ENCODE measurements at regions not wholly inside any gene's neighbourhood (a gene's known extent, or its start where the extent isn't known, plus 50 kb on each side); places are given as distances from the start of the nearest gene placed in this dataset.

DNA sequence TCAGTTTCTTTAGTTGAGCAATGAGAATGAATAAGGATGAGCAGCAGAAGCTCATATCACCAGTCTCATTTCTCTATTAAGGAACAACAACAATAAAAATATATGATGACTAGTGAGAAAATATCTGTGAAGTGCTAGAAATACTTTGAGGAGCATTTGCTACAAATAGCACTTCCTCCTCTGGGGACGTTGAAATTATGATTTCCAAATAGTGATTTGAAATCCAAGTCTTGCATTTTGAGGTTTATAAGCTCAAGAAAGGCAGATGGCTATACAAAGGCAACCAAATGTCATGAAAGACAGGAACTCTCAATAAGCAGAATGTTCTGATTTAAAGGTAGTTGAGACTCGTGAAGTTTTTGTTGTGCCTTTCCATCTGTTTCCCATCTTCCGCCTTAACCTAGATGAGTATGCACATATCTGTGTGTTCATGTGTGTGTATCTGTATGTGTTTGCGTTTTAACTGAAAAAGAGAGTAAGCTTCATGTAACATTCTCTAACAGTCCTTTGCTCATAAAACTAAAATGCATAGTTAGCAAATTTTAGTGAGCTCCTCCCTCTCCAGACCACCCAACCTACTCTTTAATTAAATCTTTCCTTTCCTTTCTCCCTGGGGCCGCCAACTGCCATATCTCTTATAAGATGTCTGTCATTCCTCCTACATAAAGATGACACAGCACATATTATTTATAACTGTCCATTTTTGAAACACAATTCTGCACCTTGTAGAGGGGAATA lies 222.6 kb upstream of the RASGEF1B start:
- H3K9me3 Mint-ChIP-seq (ENCODE audit: low read depth) = no peaks in the 10 kb centered on the region
- no peaks in the 10 kb centered on the region for H3K36me3 Mint-ChIP-seq (ENCODE audit: low read depth)
- ChIA-PET POLR2A (no interaction called here), CTCF (no interaction called here)
- ATAC-seq = no peak
- intact Hi-C loops (cut with DNase I, micrococcal nuclease) = no loop called here
- H3K27ac Mint-ChIP-seq = no peak overlapping the region
- H3K27me3 Mint-ChIP-seq = peaks cover 3% of the 10 kb centered on the region
- no peak overlapping the region for H3K4me3 Mint-ChIP-seq
- H3K4me1 Mint-ChIP-seq = no peaks in the 10 kb centered on the region
- no peak for DNase-seq

- ChIA-PET POLR2A (no interaction called here), CTCF (no interaction called here)
- no peaks in the 10 kb centered on the region for H3K4me1 Mint-ChIP-seq
- ATAC-seq = no peak
- no peak overlapping the region for H3K27ac Mint-ChIP-seq
- DNase-seq = no peak
- no peak overlapping the region for H3K4me3 Mint-ChIP-seq
- intact Hi-C loops (cut with DNase I, micrococcal nuclease) = no loop called here
- peaks cover 3% of the 10 kb centered on the region for H3K27me3 Mint-ChIP-seq
- no peaks in the 10 kb centered on the region for H3K36me3 Mint-ChIP-seq (ENCODE audit: low read depth)
- no peaks in the 10 kb centered on the region for H3K9me3 Mint-ChIP-seq (ENCODE audit: low read depth)
Observed at GRCh38 chr4:81690871-81691270, 219.2 kb upstream of the RASGEF1B start.

DNA sequence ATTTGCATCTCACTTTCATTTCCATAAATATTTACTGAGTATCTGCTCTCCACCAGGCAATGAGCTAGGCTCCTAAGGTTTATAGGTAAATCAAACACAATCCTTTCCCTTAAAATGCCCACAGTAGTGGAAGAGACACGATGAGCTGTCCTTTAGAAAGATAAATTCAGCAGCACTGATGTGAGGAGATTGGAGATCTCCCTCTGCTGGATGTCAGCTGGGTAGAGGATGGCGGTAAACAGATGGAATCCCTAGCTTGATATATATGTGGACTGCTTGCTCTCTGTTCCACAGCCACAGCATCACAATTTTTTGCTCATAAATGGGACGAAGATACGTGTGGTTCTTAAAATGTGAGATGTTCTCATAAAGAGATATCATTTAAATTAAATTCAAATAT lies 216.4 kb upstream of the RASGEF1B start:
- intact Hi-C loops (cut with DNase I, micrococcal nuclease) = loop anchor here in 1 of 2 experiments (1.0 kb wide), 1 partner anchor 220 kb away; no protein-coding TSS in a partner anchor
- POLR2A ChIA-PET = no interaction called here

GRCh38 chr4:81687471-81687870 lies 215.8 kb upstream of the RASGEF1B start:
- ATAC-seq (no peak), DNase-seq (no peak)
- no peaks in the 10 kb centered on the region for H3K4me1 Mint-ChIP-seq
- no peaks in the 10 kb centered on the region for H3K27me3 Mint-ChIP-seq
- intact Hi-C loops (cut with DNase I, micrococcal nuclease) = no loop called here
- CTCF ChIA-PET = interaction anchor here (1.0 to 2.3 kb wide), 2 partner anchors 196 to 221 kb away, joined by 4 to 14 read pairs; no protein-coding TSS in a partner anchor
- no peak overlapping the region for H3K27ac Mint-ChIP-seq
- H3K4me3 Mint-ChIP-seq = no peak overlapping the region
- H3K9me3 Mint-ChIP-seq (ENCODE audit: low read depth) = no peaks in the 10 kb centered on the region
- no peaks in the 10 kb centered on the region for H3K36me3 Mint-ChIP-seq (ENCODE audit: low read depth)
- POLR2A ChIA-PET = no interaction called here

More for the DNA sequence above, 216.4 kb upstream of the RASGEF1B start:
- no peak overlapping the region for H3K4me3 Mint-ChIP-seq
- no peaks in the 10 kb centered on the region for H3K27me3 Mint-ChIP-seq
- no peaks in the 10 kb centered on the region for H3K36me3 Mint-ChIP-seq (ENCODE audit: low read depth)
- DNase-seq (no peak), ATAC-seq (no peak)
- H3K9me3 Mint-ChIP-seq (ENCODE audit: low read depth) = no peaks in the 10 kb centered on the region
- CTCF ChIA-PET = interaction anchor here (0.8 to 2.3 kb wide), 3 partner anchors 11 to 222 kb away, joined by 3 to 14 read pairs (median 4); no protein-coding TSS in a partner anchor
- H3K27ac Mint-ChIP-seq = no peak overlapping the region
- no peaks in the 10 kb centered on the region for H3K4me1 Mint-ChIP-seq

GRCh38 chr4:81685104-81685503 lies 213.4 kb upstream of the RASGEF1B start:
- intact Hi-C loops (cut with DNase I, micrococcal nuclease) = no loop called here
- CTCF ChIA-PET = no interaction called here

GRCh38 chr4:81684352-81684751 lies 212.6 kb upstream of the RASGEF1B start:
- no peaks in the 10 kb centered on the region for H3K36me3 Mint-ChIP-seq (ENCODE audit: low read depth)
- DNase-seq (no peak), ATAC-seq (no peak)
- H3K27ac Mint-ChIP-seq = no peak overlapping the region
- no peak overlapping the region for H3K4me3 Mint-ChIP-seq
- POLR2A ChIA-PET = no interaction called here
- no peaks in the 10 kb centered on the region for H3K4me1 Mint-ChIP-seq
- no peaks in the 10 kb centered on the region for H3K9me3 Mint-ChIP-seq (ENCODE audit: low read depth)
- H3K27me3 Mint-ChIP-seq = peaks cover 3% of the 10 kb centered on the region
- CTCF ChIA-PET = no interaction called here
- intact Hi-C loops (cut with DNase I, micrococcal nuclease) = no loop called here

More at GRCh38 chr4:81685104-81685503, 213.4 kb upstream of the RASGEF1B start:
- H3K27ac Mint-ChIP-seq = no peak overlapping the region
- no peak for DNase-seq
- H3K9me3 Mint-ChIP-seq (ENCODE audit: low read depth) = no peaks in the 10 kb centered on the region
- H3K36me3 Mint-ChIP-seq (ENCODE audit: low read depth) = no peaks in the 10 kb centered on the region
- H3K4me1 Mint-ChIP-seq = no peaks in the 10 kb centered on the region
- peaks cover 2% of the 10 kb centered on the region for H3K27me3 Mint-ChIP-seq
- POLR2A ChIA-PET = no interaction called here
- no peak for ATAC-seq
- H3K4me3 Mint-ChIP-seq = no peak overlapping the region

DNA sequence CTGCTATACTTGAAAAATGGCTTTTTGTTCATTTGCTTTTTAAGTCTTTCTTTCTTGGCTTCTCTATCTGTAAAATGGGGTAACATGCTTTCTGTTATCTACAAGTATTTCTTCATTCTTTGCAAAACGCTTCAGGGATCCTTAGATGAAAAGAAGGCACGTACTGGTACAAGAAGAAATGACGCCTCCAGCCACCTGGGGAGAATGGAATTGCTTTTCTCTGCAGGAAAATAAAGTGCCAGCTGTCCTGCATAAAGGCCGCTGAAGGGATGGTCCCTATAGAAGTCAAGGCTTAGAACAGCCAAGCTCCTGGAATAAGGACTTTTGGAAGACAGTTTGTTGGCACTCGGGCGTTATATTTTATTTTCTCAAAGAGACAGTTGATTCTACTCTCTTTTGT lies 210.8 kb upstream of the RASGEF1B start:
- Mint-ChIP-seq H3K4me1 (no peaks in the 10 kb centered on the region), H3K9me3 (ENCODE audit: low read depth) (no peaks in the 10 kb centered on the region), H3K36me3 (ENCODE audit: low read depth) (no peaks in the 10 kb centered on the region), H3K27me3 (peaks cover 3% of the 10 kb centered on the region), H3K4me3 (no peak overlapping the region), H3K27ac (no peak overlapping the region)
- CTCF ChIA-PET = no interaction called here
- POLR2A ChIA-PET = interaction anchor here (0.7 kb wide), 1 partner anchor 173 kb away, joined by 5 read pairs; no protein-coding TSS in a partner anchor
- DNase-seq (no peak), ATAC-seq (no peak)
- intact Hi-C loops (cut with DNase I, micrococcal nuclease) = no loop called here

GRCh38 chr4:81679315-81679714 lies 207.6 kb upstream of the RASGEF1B start:
- POLR2A ChIA-PET = no interaction called here
- Mint-ChIP-seq H3K4me1 (no peaks in the 10 kb centered on the region), H3K4me3 (no peak overlapping the region), H3K27me3 (peaks cover 3% of the 10 kb centered on the region), H3K36me3 (ENCODE audit: low read depth) (no peaks in the 10 kb centered on the region), H3K27ac (no peak overlapping the region), H3K9me3 (ENCODE audit: low read depth) (no peaks in the 10 kb centered on the region)
- CTCF ChIA-PET = no interaction called here
- no peak for DNase-seq
- no peak for ATAC-seq
- intact Hi-C loops (cut with DNase I, micrococcal nuclease) = no loop called here

GRCh38 chr4:81678801-81679200 lies 207.1 kb upstream of the RASGEF1B start:
- Mint-ChIP-seq H3K27me3 (peaks cover 3% of the 10 kb centered on the region), H3K4me1 (no peaks in the 10 kb centered on the region), H3K4me3 (no peak overlapping the region), H3K27ac (no peak overlapping the region), H3K36me3 (ENCODE audit: low read depth) (no peaks in the 10 kb centered on the region), H3K9me3 (ENCODE audit: low read depth) (no peaks in the 10 kb centered on the region)
- ChIA-PET CTCF (no interaction called here), POLR2A (no interaction called here)
- ATAC-seq (no peak), DNase-seq (no peak)
- intact Hi-C loops (cut with DNase I, micrococcal nuclease) = no loop called here

DNA sequence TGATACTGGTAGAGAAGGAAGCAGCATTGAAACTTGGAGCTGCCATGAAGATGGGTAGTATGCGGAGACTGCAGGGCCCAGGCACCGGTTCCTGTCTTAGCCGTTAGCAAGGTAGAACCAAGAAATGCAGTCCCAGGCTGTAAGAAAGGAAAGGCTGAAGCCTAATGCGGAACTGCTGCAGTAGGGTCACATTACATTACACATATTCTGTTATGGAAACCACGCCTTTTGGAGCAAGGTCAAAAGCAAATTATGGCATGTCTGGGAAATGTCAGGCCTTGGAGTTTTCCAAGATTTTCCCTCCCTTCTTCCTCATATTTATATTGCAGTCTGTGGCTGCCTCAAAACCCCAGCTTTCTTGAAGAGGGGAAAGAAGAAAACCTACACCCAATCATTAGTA lies 204.8 kb upstream of the RASGEF1B start:
- intact Hi-C loops (cut with DNase I, micrococcal nuclease) = no loop called here
- DNase-seq (no peak), ATAC-seq (no peak)
- ChIA-PET CTCF (interaction anchor here (1.3 kb wide), 1 partner anchor 12 kb away, joined by 3 read pairs; no protein-coding TSS in a partner anchor), POLR2A (no interaction called here)
- Mint-ChIP-seq H3K36me3 (ENCODE audit: low read depth) (no peaks in the 10 kb centered on the region), H3K27me3 (peaks cover 3% of the 10 kb centered on the region), H3K27ac (no peak overlapping the region), H3K4me1 (no peaks in the 10 kb centered on the region), H3K9me3 (ENCODE audit: low read depth) (no peaks in the 10 kb centered on the region), H3K4me3 (no peak overlapping the region)

DNA sequence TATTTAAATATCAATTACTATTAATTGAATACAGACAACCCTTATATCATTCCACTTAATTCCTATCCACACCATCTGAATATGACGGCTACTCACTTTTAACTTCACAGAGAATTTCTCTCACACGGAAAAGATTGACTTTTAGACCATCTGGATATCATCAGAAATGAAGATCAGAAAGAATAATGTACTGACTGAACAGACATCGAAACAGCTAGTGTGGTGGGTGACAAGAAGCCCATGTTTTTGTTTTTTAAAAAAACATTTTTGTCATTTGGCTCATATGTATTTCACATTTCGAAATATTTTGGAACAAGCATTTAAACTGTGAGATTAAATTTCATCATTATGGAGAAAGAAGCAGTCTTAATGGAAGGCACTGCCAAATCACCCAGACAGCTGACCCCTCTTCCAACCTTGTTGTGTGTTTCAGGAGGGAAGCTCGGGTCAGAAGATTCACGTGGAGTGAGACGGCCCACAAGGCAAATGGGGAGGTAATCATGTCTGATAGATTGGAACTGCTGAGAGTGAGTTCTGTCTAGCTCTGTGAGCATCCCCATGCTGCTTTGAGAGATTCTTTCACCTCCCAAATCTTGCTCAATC lies 204.2 kb upstream of the RASGEF1B start:
- ChIA-PET POLR2A (no interaction called here), CTCF (no interaction called here)
- Mint-ChIP-seq H3K4me1 (no peaks in the 10 kb centered on the region), H3K9me3 (ENCODE audit: low read depth) (no peaks in the 10 kb centered on the region), H3K4me3 (no peak overlapping the region), H3K27me3 (peaks cover 3% of the 10 kb centered on the region), H3K36me3 (ENCODE audit: low read depth) (no peaks in the 10 kb centered on the region), H3K27ac (no peak overlapping the region)
- intact Hi-C loops (cut with DNase I, micrococcal nuclease) = no loop called here
- ATAC-seq (no peak), DNase-seq (no peak)

DNA sequence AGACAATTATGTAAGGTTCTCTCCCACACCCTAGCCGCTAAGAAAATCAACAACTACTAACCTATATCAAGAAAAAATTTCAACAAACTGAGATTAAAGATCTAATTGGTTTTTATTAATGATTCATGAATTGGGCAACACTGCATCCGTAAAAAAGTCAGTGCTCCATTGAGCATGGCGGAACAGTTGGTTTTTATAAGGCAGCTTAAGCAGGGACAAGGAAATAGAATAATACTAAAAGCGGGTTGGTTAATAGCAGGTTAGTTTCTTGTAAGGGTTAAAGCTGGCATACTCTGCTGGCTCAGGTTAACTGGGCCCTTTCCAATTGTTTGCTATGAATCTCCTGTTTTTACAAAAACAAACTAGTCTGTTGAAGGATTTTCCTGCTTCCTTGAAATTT lies 202.3 kb upstream of the RASGEF1B start:
- CTCF ChIA-PET = no interaction called here
- ATAC-seq = no peak
- no peak overlapping the region for H3K4me3 Mint-ChIP-seq

More for the DNA sequence above, 202.3 kb upstream of the RASGEF1B start:
- Mint-ChIP-seq H3K27me3 (no peaks in the 10 kb centered on the region), H3K36me3 (ENCODE audit: low read depth) (no peaks in the 10 kb centered on the region), H3K9me3 (ENCODE audit: low read depth) (no peaks in the 10 kb centered on the region), H3K4me1 (no peaks in the 10 kb centered on the region), H3K27ac (no peak overlapping the region)
- intact Hi-C loops (cut with DNase I, micrococcal nuclease) = no loop called here
- DNase-seq = no peak
- POLR2A ChIA-PET = no interaction called here

Data from activated CD4-positive, alpha-beta T cell treated with anti-CD3 and anti-CD28 coated beads for 36 hours (primary cell).